HG02678 (cell line): ENCODE measurements at regions not wholly inside any gene's neighbourhood (a gene's known extent, or its start where the extent isn't known, plus 50 kb on each side); places are given as distances from the start of the nearest gene placed in this dataset.

Source experiments
- ATAC-seq: cut with Tn5 transposase; IDR thresholded peaks from one replicate; pipeline ENCODE4 v1.9.1; 2021; ENCODE audit warnings: mild to moderate bottlenecking, moderate library complexity; ENCODE audit not compliant: unreplicated experiment

DNA sequence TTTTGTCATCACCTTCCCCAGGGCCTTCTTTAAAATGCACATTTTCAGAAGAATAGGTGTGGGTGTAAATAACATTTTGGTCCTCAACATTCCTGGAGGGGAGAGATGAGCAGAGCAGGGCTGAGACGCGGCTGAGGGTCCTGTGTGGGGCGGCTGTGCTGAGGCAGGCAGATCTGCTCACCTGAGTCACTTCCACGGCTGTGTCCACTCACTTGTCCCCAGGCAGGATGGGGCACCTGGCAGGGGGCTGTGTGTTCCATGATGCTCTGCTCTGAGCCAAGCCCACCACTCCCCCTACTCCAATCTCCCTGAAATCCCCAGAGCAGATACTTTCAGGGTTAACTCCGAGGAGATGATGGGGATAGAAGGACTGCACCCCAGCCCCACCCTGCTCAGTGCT is 93.8 kb downstream of the GLRX3 start:
- ATAC-seq, result no peak

DNA sequence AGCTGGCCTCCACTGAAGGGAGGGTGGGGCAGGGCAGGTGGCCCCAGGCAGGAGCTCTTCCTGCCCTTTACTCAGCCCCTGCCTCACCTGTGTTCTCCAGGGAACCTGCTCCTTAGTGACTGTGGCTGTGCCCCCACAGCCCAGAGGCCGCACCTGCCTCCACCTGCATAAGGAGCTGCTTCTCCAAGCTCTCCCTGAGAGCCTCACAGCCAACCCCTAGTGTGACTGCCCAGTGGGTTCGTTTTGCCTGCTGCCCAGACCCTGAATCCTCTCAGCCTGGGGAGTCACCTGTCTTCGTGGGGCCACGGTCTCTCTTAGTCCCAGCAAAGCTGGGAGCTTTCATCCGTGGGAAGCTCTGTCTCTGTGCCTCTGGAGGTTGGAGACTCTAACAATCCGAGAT is 94.4 kb downstream of the GLRX3 start:
- ATAC-seq, result no peak

DNA sequence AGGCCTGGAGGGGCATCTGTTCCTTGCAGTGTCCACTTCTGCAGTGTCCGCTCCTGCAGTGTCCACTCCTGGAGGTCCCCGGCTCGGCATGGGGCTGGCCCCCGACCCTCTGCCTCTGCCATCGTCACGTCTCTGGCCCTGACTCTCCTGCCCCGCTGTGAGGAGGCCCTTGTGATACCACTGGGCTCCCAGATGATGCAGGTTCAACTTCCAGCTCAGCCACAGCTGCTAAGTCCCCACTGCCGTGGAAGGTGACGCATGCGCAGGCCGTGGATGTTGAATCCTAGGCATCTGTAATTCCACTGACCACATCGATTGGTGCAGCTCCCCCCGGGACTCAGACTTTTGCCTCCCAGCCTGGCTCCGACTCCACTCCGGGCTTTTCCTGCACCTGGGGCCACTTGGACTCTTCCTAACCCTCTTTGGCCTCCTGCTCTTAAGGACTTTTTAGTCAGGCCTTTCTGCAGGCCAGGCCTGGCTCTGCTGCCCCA is 95.1 kb downstream of the GLRX3 start:
- no peak for ATAC-seq

DNA sequence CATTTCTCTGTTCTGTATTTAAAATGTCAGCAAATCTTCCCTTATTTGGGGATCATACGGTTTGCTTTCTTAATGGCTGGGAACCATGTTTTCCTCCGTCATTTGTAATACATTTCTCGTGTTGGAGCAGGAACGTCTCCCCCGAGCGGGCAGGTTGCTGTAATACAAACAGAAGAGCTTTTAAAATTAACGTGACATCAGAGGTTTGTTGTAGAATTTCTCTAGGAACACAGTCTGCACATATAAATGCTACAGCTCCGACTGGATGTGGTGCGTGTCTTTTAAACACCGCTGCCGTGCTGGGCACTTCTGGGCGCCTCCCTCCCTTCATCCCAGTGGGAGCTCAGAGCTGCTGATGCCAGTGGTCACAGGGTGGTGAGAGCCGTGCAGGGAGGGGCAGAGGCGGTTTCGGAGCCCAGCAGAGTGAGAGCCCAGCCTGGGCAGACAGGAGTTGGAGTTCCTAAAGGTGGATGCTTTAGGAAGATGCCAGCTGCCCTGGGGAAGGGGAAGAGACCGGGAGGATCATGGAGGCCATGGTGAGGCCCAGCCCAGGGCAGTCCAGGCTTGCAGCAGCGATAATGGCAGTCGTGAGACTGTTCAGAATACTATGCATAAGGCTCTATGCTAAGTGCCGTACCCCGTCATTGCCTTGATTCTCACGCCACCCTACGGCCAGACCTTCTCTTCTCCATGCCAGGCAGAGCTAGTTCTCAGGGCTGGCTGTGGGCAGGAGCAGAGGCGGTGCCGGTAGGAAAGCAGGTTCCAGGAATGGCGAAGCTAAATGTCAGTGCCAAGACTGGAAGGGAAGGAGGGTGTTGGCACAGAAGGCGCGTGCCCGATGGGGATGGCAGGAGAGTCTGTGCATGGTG is 96.2 kb downstream of the GLRX3 start:
- ATAC-seq, result no peak

DNA sequence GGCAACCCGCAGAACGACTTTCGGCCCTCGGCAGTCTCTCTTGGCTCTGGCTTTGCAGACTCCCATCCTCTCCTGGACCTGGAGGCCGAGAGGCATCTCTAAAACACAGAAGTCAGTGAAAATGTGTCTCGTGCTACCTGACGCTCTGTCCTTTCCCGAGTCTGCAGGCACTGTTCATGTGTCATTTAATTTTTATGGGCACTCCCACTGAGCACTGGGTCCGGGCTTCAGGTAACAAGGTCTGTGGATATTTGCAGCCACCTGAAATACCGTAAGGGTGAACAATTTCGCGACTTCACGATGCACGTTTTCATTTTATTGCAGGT is 96.8 kb downstream of the GLRX3 start:
- no peak for ATAC-seq

DNA sequence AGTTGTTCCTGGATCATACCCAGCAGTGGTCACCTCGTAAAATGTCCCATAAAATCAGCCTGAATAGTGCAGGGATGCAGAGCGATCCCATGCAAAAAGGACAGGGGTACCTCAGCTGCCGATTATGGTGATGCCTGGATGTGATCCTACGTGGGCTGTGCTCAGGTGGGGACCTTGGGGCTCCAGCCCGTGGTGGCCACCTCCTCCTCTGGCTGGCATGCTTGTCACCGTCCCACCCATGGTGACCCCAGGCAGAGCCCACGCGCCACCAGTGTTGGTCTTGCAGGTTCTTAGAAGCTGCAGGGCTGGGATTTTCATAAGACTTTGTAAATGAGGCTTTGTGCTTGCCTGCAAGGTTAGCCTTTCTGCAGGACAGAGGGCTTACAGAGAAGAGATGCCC is 97.2 kb downstream of the GLRX3 start:
- ATAC-seq, result no peak

DNA sequence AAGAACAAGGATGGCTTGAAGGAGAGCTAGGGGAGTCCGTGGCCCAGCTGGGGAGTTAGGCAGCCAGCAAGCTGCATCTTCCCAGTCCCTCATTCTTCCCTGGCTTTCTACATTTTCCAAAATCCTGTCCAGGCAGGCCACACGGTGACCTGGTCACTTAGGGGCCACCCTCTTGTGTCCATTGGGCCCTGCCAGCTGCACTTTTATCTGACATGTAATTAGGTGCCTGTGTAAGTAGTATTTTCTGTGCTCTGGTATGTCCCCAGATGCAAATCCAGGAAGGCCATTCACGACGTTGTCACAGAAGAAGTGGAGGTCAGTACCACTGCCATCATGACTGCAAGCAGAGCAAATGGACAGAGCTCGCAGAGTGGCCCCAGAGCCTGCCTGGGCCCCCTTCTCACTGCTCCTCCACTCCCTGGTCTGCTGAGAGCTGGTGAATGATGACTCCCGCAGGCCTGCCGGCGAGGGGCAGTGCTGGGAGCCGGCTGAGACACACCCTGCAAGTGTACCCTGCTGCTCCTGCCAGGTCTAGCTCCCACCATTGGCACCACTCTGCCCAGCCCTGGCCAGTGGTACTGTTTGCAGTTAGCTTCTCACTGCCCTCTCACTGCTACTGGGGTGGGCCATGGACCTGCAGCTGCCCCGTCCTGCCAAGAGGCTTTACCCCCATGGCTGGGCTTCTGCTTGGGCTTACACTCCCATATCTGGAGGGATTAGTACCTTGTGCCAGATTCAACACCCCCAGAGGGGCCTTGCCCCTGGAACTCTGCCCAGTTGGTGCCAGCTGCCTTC is 98.2 kb downstream of the GLRX3 start:
- ATAC-seq, result no peak

DNA sequence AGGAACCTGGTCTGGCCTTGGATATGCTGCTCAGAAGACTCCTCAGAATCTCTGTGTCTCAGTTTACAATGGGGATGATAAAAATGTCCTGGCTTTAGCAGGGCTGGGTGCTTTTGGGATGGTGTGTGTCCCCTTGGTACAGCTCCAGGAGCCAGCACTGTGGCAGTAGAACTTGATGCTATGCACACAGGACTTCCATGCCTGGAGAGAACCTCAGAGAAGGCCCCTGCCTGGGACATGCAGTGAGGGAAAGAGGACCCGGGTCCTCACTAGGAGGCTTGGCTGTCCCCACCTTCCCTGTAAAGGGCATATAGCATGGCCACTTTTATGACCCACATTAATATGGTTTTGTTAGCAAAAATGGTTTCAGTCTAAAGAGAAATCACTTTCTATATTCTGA is 100.5 kb downstream of the GLRX3 start:
- ATAC-seq, result no peak

DNA sequence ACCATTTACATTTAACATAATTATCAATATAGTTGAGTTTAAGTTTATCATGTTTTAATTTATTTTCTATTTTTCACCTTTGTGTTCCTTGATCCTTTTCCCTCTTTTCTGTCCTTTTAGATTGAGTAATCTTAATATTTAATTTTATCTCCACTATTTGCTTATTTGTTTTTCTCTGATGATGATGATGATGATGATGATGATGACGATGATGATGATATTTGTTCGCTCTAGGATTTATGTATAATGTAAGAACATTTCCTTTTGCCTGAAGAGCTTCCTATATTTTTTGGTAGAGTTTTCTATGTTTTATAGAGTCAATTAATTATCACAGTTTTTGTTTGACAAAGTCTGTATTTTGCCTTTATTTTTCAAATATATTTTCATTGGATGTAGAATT is 104.2 kb downstream of the GLRX3 start:
- ATAC-seq, result no peak

DNA sequence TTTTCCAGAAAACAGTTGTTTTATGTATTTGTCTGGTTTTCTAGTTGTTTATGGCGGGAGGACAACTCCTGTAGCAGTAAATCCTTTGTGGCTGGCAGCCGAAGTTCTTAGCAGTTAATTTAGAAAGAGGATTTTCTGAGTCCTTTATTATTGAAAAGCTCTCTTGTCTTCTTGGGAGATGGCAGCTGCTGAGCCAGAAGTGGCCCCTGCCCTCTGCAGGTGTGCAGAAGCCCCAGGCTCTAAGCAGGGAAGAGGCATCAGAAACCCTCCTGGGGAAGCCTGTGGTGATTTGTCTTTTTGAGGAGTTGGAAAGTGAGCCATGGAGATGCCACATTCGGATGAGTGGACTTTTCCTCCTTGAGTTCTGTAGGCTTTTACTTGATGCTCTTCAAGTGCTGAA is 106.3 kb downstream of the GLRX3 start:
- ATAC-seq, result no peak

DNA sequence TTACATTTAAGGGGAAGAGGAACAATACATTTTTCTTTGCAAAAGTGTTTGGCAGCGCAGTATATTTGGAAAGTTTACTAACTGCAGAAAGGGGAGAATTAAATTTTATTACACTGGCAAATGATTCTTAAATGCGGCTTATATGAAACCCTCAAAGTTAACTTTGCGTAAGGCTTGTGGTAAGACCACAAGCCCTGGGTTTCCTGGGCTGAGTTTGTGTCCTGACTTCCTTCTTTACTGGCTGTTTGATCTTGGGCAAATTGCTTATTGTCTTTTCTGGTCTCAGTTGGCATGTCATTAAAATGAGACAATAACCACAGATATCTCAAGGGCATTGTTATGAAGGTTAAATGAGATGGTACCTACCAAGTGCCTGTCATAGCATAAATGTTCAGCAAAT is 106.8 kb downstream of the GLRX3 start:
- no peak for ATAC-seq

DNA sequence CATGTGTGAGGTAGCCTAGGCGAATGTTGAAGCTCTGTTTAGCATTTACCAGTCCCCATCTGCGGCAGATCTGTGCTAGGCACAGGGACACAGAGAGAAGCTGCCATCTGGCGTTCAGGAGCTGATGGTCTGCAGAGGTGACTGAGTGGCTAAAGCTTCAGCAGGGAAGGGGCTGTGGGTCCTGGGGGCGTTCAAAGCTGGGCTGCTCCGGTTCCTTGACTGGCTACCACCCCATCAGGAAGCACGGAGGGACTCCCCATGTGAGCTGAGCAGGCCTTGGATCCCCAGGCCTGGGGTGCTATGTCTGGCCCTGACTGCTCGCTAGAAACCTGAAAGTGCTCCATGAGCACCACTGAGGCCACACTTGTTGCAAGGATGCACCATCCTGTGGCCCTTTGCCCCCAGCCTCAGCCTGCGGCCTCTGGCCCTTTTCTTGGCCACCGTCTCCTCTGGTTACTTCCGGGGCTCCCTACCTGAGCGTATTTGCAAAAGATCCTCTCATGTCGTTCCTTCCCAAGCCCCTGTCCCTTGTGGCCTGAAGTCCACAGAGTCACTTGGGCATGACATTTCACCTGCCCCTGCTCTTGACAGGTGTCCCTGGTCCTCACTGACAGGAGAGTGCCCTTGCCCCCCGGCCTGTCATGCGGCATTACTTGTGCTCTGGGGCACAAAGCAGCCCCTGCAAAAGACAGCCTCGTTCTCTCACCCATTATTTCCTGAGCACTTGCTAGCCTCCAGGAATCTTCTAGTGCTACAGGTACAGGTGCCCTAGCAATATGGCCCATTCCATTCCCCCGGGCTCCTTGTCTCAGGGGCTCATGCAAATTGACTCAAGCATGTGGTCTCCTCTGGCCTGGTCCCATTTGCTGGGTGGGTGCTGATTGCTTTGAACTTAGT is 108.1 kb downstream of the GLRX3 start:
- ATAC-seq, result no peak

DNA sequence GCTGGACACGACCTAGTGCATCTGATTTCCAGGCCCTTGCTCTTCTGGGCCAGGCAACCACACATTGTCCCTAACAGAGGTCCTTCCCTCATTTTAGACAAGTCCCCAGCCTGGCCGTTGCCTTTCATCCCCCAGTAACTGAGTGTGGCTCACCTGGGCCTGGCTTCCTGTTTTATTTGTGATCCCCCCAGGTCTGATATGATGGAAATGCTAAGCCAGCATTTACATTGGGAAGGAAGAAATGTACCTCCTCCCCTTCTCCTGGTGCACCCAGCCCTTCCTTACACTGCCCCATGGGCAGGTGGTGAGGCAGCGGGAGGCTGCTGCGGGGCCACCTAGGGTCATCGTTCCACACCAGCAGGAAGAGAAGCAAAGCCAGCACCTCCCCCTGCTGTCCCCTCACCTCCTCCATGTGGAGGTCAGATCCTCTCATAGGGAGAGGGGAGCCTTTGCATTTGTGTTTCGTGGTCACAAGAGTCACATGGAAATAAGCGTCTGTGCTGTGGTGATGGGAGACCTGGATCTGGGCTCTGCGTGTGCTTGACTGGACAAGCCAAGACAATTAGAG is 108.8 kb downstream of the GLRX3 start:
- ATAC-seq, result no peak

DNA sequence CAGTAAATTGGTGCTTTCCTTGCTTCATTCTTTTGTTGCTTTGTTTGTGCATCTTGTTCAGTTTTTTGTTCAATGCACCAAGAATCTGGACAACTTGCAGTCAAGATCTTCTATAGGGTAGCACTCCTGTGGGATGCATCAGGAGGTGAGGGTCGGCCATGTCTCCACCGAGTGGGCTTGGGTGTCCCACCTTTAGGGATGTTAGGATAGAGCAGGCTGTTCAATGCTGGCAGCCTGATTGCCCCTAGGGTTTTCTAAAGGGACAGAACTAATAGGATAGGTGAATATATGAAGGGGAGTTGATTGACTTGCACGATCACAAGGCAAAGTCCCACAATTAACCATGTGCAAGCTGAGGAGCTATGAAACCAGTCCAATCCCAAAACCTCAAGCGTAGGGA is 109.9 kb downstream of the GLRX3 start:
- ATAC-seq, result no peak

DNA sequence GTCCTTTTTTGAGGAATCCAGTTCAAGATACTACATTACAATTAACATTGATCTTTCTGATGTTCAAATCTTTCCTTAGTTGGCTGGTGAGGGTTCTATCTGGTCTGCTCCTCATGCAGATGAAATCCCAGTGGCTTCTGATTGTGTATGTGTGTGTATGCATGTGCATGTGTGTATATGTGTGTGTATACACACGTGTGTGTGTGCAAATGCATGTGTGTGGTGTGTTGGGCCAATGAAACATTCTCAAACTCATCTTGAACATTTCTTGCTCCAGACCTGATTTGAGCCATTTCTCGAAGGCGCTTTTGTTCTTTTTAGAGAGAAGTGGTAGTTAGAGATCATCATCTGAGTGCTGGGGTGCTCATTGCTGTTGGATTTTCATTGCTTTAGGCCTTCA is 113.9 kb downstream of the GLRX3 start:
- no peak for ATAC-seq

DNA sequence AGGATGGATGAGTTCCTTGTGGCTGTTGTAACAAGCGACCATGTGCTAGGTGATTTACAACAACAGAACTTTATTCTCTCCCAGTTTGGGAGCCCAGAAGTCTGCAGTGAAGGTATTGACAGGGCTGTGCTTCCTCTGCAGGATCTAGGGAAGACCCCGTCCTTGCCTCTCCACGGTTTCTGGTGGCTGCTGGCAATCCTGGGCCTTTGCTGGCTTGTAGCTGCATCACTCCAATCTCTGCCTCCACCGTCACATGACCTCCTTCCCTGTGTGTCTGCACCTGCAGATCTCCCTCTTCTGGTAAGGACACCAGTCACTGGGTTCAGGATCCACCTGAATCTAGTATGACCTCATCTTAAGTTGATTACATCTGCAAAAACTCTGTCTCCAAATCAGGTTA is 115.6 kb downstream of the GLRX3 start:
- no peak for ATAC-seq

DNA sequence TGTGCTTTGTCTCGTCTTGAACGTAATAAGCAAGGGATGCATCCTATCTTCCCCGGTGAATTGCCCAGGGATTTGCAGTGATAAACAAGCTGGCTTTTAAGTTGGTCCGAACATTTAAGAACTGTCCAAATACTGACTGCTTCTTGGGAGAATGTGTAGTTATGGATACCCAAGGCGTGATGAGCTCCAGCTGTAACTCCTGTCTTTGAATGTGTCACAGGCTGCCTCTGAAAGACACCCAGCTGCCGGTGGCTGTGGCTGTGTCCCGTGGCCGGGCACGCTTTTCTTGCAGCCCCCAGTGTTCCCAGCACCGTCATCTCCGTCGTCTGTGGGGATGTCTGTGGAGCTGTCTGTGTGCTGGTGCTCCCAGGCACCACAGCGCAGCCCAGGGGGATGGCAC is 118.1 kb downstream of the GLRX3 start:
- no peak for ATAC-seq

DNA sequence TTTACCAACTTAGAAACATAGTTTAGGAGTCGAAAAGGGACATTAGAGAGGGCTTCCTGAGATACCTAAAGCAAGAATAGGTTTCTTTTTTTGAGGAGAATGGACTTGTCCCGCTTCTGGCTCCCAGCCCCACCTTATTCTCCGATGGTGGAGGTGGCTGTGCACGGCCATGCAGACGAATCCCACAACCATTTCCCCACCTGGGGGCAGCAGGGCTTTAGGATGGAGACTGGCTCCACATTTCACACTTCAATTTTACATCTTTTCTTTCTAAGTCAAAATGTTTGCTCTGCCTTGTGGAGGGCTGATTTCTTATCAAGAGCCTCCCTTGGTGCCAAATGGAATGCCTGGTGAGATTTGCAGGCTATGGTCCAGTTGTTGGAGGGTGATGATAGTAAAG is 118.5 kb downstream of the GLRX3 start:
- no peak for ATAC-seq

DNA sequence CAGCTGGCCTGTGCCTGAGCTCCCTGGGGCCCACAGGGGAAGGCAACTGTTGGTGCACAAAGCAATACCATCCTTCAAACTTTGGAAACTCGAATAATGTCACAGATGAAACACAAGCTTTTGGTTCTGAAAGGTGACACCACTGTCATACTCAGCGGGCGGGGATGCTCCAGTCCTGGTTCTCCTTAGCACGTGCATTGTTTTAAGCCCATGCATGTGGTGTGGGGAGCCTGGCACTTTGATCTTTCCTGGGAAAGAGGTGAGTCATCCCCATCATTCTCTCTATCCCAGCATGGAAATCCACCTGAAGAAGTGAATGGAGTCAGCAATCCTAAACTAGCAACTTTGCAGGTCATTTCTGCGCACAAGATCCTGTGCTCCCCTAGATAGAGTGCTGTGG is 119.6 kb downstream of the GLRX3 start:
- ATAC-seq, result no peak

DNA sequence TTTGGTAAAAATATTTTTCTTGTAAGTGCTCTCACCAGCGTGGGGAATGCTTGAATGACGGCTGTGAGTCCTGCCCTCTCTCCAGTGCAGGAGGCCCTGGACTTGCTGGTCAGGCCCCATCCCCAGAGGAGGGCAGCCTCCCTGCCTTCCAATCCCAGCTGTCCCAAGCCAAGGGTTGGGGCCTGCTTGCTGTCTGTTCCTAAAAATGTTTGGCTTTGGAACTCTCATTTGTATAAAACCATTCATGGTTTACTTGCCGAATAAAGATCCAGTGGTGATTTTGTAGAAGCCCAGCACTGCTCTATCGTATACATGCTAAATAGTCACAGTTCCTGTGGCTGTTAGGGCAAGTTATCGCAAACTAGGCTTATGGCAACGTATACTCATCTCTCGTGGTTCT is 121.7 kb downstream of the GLRX3 start:
- no peak for ATAC-seq

DNA sequence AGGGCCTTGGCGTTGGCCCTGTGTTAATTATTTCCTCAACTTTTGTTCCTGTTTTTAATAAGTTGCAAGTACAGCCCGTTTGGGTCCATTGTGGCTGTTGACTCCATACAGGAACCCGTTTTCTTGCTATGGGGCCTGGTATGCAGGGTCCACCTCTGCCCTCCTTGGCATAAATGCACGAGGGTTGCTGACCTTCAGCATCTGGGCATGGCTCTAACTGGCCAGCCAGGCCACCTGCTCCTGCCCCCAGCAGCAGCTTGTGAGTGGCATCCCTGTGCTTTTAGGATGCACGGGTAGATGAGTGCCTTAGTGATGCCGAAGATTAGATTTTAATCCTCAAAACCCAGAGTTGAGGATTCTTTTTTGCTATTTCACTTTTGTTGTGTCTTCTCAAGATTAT is 123.2 kb downstream of the GLRX3 start:
- ATAC-seq, result no peak
